Testis (tissue), 2 donors: ENCODE measurements at regions not wholly inside any gene's neighbourhood (a gene's known extent, or its start where the extent isn't known, plus 50 kb on each side); places are given as distances from the start of the nearest gene placed in this dataset.

ENCODE experiments used
- CTCF ChIP-seq, 3 experiments: fragments of 450-650 bp in 2 of 3; fragments of 200-600 bp in 1 of 3; sonication (generic) in 1 of 3; IDR thresholded peaks; one replicate each; pipeline ENCODE4 v1.5.1; 2016 to 2019; ENCODE audit warnings: antibody characterized with exemption in 3 of 3, mild to moderate bottlenecking in 2 of 3, moderate library complexity in 1 of 3
- POLR2A ChIP-seq: fragments of 450-650 bp; IDR thresholded peaks from one replicate; pipeline ENCODE4 v1.6.1; 2017; ENCODE audit warnings: antibody characterized with exemption, mild to moderate bottlenecking, moderate library complexity

- TF ChIP-seq CTCF (IDR thresholded peaks at IDR 0.05) (no peak), POLR2A (no peak)
Observed at GRCh38 chr6:147707524-147707923, 199.0 kb downstream of the SAMD5 start.
